ENCODE measurements at regions not wholly inside any gene's neighbourhood (a gene's known extent, or its start where the extent isn't known, plus 50 kb on each side); places are given as distances from the start of the nearest gene placed in this dataset.

DNA sequence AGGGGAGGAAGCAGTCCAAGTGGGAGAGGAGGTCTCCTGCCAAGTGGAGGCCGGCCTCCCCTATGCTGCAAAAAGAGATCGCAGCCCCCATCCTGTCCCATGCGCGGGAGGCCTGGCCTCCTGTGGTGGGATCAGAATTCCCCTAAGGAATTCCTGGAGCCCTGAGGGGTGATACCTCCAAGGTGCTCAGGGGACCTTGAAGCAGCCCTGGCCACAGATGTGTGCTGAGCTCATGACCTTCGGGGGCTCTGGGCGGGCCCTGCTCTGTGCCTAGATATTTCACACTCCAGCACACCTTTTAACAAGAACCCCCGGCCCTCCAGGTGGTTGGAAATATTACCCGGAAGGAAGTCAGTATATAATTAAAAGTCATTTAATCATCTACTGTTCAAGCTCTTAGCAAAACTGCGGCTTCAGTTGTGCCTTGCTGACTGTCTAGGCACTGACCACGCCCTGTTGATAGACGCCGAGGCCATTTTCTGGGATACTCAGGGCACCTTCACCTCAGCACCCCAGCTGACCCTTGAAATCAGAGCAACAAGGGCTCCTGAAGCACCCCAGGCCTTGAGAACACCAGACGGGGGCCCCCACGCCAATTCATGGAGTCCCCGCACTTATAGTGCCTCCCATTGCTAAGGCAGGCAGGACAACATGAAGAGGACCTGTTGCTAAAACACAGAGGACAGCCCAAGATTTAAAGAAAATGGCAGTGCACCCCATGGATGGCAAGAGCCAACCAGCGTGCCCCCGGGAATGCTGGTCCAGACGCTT, 119.1 kb downstream of the NDUFA10 start:
- H3K36me3 Mint-ChIP-seq (ENCODE audit: low read depth), result peaks cover 6% of the 10 kb centered on the region; the same call in 1 of the 3 replicates
- DNase-seq (ENCODE audit: low spot score), result no peak
- no peak overlapping the region for H3K4me3 Mint-ChIP-seq
- Histone ChIP-seq H3K27ac (ENCODE audit: low read depth) (no peak overlapping the region), H3K4me3 (no peak overlapping the region), H3K9me2 (ENCODE audit: insufficient read depth) (peaks cover 6% of the 10 kb centered on the region; the same call in 1 of the 2 replicates), H3K4me1 (ENCODE audit: insufficient read depth) (peaks cover 24% of the 10 kb centered on the region), H3F3A (replicated peaks; ENCODE audit: low read depth) (no peaks in the 10 kb centered on the region), H3K27me3 (ENCODE audit: insufficient read depth) (no peaks in the 10 kb centered on the region), H3K36me3 (ENCODE audit: insufficient read depth) (no peaks in the 10 kb centered on the region), H3K79me2 (replicated peaks; ENCODE audit: insufficient read depth) (no peaks in the 10 kb centered on the region), H3K4me2 (no peak overlapping the region), H2AFZ (no peak overlapping the region), H4K20me1 (replicated peaks; ENCODE audit: insufficient read depth) (no peaks in the 10 kb centered on the region)
- H3K4me1 Mint-ChIP-seq, result peaks cover 23% of the 10 kb centered on the region
- TF ChIP-seq POLR2AphosphoS5 (IDR thresholded peaks at IDR 0.05; ENCODE audit: low read depth) (no peak), ZNF462 (CRISPR knock-in tag; IDR thresholded peaks at IDR 0.05) (no peak), CREB1 (CRISPR knock-in tag; IDR thresholded peaks at IDR 0.05; ENCODE audit: low read depth) (no peak), ZNF114 (CRISPR knock-in tag; IDR thresholded peaks at IDR 0.05) (no peak), EZH2 (IDR thresholded peaks at IDR 0.05; ENCODE audit: low read depth, unreplicated experiment) (no peak), JUNB (IDR thresholded peaks at IDR 0.05; ENCODE audit: unreplicated experiment) (no peak), ZNF331 (CRISPR knock-in tag; IDR thresholded peaks at IDR 0.05; ENCODE audit: low read depth) (no peak), STAT1 (IDR thresholded peaks at IDR 0.05; ENCODE audit: unreplicated experiment) (no peak), EZH2phosphoT487 (IDR thresholded peaks at IDR 0.05; ENCODE audit: unreplicated experiment) (no peak), NANOG (IDR thresholded peaks at IDR 0.05; ENCODE audit: borderline replicate concordance) (no peak), CTCF (conservative IDR thresholded peaks at IDR 0.05; ENCODE audit: low read depth in 2 of 2) (no peak)
- TF ChIP-seq, protein P1, sequence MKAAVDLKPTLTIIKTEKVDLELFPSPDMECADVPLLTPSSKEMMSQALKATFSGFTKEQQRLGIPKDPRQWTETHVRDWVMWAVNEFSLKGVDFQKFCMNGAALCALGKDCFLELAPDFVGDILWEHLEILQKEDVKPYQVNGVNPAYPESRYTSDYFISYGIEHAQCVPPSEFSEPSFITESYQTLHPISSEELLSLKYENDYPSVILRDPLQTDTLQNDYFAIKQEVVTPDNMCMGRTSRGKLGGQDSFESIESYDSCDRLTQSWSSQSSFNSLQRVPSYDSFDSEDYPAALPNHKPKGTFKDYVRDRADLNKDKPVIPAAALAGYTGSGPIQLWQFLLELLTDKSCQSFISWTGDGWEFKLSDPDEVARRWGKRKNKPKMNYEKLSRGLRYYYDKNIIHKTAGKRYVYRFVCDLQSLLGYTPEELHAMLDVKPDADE (IDR thresholded peaks at IDR 0.05), result no peak
- TF ChIP-seq, protein P2, sequence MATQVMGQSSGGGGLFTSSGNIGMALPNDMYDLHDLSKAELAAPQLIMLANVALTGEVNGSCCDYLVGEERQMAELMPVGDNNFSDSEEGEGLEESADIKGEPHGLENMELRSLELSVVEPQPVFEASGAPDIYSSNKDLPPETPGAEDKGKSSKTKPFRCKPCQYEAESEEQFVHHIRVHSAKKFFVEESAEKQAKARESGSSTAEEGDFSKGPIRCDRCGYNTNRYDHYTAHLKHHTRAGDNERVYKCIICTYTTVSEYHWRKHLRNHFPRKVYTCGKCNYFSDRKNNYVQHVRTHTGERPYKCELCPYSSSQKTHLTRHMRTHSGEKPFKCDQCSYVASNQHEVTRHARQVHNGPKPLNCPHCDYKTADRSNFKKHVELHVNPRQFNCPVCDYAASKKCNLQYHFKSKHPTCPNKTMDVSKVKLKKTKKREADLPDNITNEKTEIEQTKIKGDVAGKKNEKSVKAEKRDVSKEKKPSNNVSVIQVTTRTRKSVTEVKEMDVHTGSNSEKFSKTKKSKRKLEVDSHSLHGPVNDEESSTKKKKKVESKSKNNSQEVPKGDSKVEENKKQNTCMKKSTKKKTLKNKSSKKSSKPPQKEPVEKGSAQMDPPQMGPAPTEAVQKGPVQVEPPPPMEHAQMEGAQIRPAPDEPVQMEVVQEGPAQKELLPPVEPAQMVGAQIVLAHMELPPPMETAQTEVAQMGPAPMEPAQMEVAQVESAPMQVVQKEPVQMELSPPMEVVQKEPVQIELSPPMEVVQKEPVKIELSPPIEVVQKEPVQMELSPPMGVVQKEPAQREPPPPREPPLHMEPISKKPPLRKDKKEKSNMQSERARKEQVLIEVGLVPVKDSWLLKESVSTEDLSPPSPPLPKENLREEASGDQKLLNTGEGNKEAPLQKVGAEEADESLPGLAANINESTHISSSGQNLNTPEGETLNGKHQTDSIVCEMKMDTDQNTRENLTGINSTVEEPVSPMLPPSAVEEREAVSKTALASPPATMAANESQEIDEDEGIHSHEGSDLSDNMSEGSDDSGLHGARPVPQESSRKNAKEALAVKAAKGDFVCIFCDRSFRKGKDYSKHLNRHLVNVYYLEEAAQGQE (IDR thresholded peaks at IDR 0.05; ENCODE audit: unreplicated experiment), result no peak
- ATAC-seq, result no peak
- H3K9me3 Mint-ChIP-seq, result peaks cover 14% of the 10 kb centered on the region
- H3K27ac Mint-ChIP-seq, result no peak overlapping the region
- peaks cover 7% of the 10 kb centered on the region for H3K27me3 Mint-ChIP-seq (ENCODE audit: insufficient read depth, low read depth, poor library complexity)
